GM18520 (cell line): ENCODE measurements at regions not wholly inside any gene's neighbourhood (a gene's known extent, or its start where the extent isn't known, plus 50 kb on each side); places are given as distances from the start of the nearest gene placed in this dataset.

Experiments used
- ATAC-seq: cut with Tn5 transposase; IDR thresholded peaks from one replicate; pipeline ENCODE4 v1.9.1; 2021; ENCODE audit not compliant: unreplicated experiment

DNA sequence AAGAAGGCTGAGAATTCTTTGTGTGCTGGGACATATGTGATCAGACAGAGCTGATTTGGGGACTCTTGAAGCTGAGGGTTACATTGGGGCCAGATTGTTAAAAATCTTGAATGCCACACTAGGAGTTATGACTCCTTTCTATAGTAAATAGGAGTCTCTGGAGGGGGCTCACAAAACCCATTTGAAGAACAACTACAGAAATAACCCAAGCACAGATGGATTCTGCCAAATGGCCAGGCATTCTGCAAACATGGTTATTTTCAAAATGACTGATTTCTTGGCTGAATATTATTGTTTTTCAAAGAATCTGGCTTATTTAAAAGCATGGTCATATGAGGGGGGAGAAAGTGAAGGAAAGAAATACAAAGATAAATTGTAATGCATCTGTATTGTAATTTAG is 625.5 kb upstream of the TENM4 start:
- ATAC-seq, result no peak

DNA sequence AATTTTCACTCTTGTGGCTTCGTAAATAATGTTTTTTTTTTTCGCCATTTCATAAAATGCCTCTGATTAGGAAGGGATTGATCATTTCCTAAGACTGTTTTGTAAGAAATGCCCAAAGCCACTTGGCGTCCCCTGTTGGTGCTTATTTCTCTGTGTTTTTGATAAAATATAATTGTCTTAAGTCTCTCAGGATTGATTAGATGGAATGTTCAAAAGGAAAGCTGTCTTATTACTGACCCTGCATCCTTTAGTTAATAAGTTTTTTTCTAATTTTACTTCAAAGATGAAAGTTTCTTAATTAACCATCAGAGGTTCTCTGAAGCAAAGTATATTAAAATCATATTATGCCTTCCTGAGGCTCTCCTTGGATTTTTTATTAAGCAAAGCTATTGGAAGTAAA is 624.3 kb upstream of the TENM4 start:
- no peak for ATAC-seq

GRCh38 chr11:80061056-80061455 is 620.2 kb upstream of the TENM4 start:
- no peak for ATAC-seq

DNA sequence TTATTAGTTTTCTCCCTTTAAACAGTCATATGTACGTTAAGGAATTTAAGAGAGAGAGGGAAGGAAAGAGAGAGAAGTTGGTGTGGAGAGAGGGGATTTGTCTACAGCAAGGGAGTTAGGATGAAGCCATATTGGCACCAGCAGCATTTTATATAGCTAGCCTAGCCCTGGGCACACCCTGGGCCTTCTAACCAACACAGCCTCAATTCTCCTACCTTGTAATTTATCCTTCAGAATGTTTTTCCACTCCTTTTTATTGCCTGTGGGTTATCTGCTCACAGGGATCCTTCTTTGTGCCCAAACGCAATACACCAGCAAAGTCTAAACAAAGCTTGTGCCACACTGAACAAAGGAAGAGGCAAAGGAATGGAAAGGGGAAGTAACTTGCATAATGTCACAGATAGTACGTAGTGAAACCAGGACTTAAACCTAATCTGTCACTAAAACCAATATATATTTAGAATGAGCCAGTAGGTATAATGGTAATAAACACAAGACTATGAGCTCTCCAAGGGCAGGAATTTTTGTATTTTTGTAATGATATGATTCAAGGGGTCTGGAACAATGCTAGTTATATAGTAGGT is 613.8 kb upstream of the TENM4 start:
- no peak for ATAC-seq

- no peak for ATAC-seq
Observed at GRCh38 chr11:80048513-80048912, 607.7 kb upstream of the TENM4 start.

DNA sequence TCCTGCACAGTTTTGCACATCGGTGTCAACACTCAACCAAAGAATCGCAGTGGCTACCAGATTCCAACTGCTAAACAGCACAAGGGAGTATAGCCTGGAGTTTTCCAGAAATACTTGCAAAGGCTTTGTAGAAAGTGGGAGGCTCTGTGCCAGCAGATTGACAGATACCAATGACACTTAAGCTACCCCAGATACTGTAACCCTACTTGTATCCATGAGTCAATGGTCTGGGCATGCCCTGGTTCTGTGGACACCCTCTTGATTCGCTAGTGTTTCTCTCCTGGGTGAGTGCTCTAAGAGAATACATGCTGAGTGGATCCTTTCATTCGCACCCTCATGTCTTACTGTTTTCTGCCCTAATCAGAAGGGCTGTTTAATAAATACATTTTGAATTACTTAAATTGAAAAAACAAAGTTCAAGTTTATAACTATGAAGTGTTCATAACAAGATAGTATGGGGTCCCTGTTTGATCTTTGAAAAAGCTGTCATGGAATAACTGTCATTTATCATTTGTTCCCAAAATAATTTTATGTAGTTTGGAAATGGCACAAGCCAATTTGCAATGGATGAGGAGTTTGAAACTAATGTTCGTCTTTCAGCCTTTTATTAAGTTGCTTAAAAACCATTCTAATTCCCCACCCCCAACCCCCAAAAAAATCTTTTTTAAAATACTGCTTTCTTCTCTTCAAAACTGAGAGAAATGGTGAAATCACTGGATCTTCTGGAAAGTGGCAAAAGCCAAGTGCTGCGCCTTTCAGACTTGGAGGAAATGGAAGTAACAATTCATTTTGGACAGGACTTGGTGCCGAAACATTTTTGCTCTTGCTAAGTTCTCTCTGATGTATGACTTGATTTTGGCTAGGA is 600.5 kb upstream of the TENM4 start:
- no peak for ATAC-seq

DNA sequence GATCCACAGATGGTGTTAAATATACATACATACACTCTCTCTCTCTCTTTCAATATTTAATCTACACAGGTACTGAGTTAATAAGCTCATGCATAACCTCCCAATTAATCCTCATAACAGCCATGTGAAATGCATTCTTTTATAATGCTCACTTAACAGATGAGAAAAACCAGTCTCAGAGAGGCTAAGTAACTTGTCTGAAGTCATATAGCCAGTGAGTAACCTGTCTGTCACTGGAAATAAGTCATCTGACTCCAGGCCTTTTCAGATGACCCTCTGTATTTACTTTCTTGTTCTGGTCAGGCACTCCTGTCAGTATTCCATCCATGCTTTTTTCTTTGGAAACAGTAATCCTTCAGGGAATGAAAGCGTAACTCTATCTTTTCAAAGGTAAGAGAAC is 594.0 kb upstream of the TENM4 start:
- no peak for ATAC-seq

- no peak for ATAC-seq
Observed at GRCh38 chr11:80031014-80031600, 590.3 kb upstream of the TENM4 start.

DNA sequence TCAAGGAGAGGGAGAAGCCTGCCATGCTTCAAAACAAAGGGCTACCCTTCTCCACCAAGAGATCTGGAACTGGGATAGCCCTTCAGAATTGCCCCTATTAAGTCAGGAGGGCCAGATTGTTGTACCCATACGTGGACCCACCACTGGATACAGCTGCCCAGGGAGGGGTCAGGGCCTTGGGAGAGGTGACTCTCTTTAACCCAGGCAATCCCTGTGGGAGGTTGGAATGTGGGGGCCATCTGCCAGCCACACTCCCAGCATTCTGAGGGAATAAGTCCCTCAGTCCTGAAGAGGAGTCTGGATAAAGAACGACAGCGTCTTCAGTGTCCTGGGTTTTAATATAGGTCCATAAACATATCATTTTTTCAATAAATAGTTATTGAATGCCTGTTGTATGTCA is 588.2 kb upstream of the TENM4 start:
- ATAC-seq, result no peak

- peak; percentile 67 for ATAC-seq
Observed at GRCh38 chr11:80024119-80024518, 583.3 kb upstream of the TENM4 start.

- no peak for ATAC-seq
Observed at GRCh38 chr11:80023386-80023785, 582.6 kb upstream of the TENM4 start.

GRCh38 chr11:80010536-80010935 is 569.7 kb upstream of the TENM4 start:
- no peak for ATAC-seq

- ATAC-seq, result no peak
Observed at GRCh38 chr11:80009081-80009480, 568.3 kb upstream of the TENM4 start.

DNA sequence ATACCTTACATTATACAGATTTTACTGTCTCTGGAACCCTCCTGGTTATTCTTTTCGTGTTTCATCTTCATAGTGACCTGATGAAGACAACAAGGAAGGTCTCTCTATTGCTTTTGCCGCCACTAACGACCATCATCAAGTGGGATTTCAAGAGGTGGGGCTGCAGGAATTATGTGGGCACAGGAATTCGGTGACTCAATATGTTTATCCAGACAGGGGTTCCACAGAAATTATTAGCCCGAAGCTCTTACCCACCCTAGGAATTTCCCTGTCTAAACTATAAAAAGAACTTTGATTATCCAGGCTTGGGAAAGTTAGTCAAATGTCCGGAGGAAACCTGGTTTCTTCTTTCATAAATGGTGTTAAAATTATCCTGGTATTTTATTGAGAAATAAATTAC is 566.8 kb upstream of the TENM4 start:
- no peak for ATAC-seq

GRCh38 chr11:79990141-79990540 is 549.3 kb upstream of the TENM4 start:
- no peak for ATAC-seq

DNA sequence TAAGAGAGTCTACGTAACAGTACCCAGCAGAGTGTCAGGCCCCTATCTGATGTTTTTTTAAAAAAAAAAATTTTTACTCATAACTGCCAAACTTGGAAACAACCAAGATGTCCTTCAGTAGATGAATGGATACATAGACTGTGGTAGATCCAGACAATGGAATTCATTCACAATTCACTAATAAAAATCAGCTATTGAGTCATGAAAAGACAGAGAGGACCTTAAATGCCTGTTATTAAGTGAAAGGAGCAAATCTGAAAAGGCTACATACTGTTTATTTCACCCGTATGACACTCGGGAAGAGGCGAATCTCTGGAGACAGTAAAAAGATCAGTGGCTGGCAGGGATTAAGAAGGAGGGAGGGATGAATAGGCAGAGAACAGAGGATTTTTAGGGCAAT is 541.4 kb upstream of the TENM4 start:
- ATAC-seq, result no peak

GRCh38 chr11:79980916-79981315 is 540.1 kb upstream of the TENM4 start:
- no peak for ATAC-seq

DNA sequence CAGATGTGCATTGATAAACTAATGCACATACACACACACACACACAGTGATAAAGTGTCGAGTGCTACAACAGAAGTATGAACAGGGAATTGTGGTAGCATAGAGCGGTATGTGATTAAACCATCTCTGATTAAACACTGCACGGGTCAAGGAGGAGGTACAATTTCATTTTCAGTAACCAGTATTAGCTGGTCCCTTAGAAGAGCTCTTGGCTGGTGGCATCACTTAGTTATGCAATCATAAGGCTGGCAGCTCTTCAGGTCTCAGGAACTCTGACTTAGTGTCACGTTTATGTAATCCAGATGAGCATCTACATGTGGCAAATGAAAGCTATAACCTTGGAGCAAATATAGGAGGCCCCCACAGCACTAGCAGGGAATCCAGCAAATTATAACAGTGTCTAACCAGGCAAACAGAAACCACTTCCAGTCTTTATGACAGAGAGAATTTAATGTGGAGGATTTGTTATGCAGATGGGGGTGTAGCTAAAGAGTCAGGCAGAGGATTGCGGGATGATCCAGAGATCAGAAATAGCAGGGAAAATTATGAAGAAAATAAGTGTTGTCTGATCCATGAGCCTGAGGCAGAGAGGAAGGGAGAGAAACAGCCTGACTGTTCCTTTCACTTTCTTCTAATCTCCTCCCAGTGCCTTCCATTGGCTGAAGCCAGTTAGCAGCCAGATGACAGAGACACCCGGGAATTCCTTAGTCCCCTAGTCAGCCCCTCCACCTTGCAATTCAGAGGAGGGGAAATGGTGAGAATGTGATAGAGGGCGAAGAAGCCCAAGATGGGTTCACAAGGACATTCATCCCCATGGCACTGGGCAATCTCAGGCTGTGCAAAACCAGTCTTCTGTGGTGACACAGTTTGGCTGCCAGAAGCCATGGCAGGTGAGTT is 533.1 kb upstream of the TENM4 start:
- ATAC-seq, result no peak

DNA sequence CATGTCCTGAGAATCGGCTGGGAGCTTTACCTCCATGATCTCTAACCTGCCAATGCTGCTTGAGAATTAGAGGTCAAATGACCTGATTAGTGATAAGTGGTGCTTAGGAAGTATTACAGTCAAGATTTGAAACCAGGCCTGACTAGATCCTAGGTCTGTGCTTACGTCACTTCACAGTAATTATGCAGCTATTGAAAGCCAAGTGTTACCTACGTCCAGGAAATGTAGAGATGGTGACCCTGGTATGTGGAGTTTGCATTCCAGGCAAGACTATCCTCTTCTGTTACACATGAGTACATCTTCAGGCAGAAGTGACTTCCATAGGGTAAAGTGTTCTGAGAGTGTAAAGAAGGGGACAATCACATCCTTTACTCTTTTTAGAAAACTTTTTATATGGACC is 530.4 kb upstream of the TENM4 start:
- ATAC-seq, result no peak

GRCh38 chr11:79966592-79966991 is 525.8 kb upstream of the TENM4 start:
- no peak for ATAC-seq

GRCh38 chr11:79963856-79964645 is 523.2 kb upstream of the TENM4 start:
- ATAC-seq, result no peak
